ENCODE measurements at regions not wholly inside any gene's neighbourhood (a gene's known extent, or its start where the extent isn't known, plus 50 kb on each side); places are given as distances from the start of the nearest gene placed in this dataset.

DNA sequence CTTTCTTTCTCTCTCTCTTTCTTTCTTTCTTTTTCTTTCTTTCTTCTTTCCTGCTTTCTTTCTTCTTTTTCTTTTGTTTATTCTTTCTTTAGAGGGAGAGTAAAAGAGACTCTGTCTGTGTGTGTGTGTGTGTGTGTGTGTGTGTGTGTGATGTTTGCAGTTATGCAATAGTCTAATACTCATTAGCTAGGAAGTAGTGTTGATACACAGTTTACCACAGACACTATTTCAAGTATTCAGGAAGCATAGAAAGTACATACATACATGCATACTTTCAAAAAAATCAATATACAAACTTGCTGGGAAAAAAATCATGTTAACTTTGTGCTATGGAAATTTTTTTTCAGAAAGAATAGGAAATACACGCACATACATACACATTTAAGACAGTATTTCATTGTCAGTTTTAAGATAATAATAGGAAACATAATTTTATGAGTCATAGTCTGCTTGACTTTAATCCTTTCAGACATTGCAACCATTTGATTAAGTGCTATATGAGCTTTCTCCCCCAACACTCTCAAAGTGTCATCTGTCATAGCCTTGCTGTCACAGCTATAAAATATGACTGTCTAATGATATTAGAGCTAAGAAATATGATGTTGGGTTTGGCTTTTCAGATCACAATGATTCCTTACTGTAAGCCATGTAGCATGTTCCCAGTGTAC lies 74.9 kb upstream of the EPHA3 start:
- TF ChIP-seq CEBPB (IDR thresholded peaks at IDR 0.05) (0 out of 2 replicates have a peak, but pooled peaks have one; percentile 19), TCF12 (IDR thresholded peaks at IDR 0.05; ENCODE audit: low read depth) (no peak)
- TF ChIP-seq, protein P1, sequence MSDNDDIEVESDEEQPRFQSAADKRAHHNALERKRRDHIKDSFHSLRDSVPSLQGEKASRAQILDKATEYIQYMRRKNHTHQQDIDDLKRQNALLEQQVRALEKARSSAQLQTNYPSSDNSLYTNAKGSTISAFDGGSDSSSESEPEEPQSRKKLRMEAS (IDR thresholded peaks at IDR 0.05): no peak

GRCh38 chr3:89038869-89039268 lies 68.6 kb upstream of the EPHA3 start:
- no peak for TF ChIP-seq TAF1 (IDR thresholded peaks at IDR 0.05; ENCODE audit: low read depth)
- no peak for TF ChIP-seq TEAD4 (IDR thresholded peaks at IDR 0.05)
- TF ChIP-seq, protein P2, sequence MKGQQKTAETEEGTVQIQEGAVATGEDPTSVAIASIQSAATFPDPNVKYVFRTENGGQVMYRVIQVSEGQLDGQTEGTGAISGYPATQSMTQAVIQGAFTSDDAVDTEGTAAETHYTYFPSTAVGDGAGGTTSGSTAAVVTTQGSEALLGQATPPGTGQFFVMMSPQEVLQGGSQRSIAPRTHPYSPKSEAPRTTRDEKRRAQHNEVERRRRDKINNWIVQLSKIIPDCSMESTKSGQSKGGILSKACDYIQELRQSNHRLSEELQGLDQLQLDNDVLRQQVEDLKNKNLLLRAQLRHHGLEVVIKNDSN (IDR thresholded peaks at IDR 0.05): no peak
- no peak for TF ChIP-seq NFIC (IDR thresholded peaks at IDR 0.05)
- no peak for TF ChIP-seq CEBPB (IDR thresholded peaks at IDR 0.05)
- no peak for TF ChIP-seq CREB1 (IDR thresholded peaks at IDR 0.05; ENCODE audit: low read depth)
- TF ChIP-seq EGR1 (IDR thresholded peaks at IDR 0.05): no peak
- no peak for TF ChIP-seq RAD21 (IDR thresholded peaks at IDR 0.05; ENCODE audit: low read depth)
- no peak for TF ChIP-seq FOXM1 (IDR thresholded peaks at IDR 0.05; ENCODE audit: borderline replicate concordance, low read depth)

GRCh38 chr3:89042236-89042835 lies 65.1 kb upstream of the EPHA3 start:
- TF ChIP-seq FOXM1 (IDR thresholded peaks at IDR 0.05; ENCODE audit: borderline replicate concordance, low read depth) (no peak), ZBTB7A (IDR thresholded peaks at IDR 0.05; ENCODE audit: low read depth) (no peak), EGR1 (IDR thresholded peaks at IDR 0.05) (no peak), YY1 (IDR thresholded peaks at IDR 0.05; ENCODE audit: low read depth) (no peak), EP300 (IDR thresholded peaks at IDR 0.05; ENCODE audit: borderline replicate concordance) (no peak), CEBPB (IDR thresholded peaks at IDR 0.05) (no peak), TAF1 (IDR thresholded peaks at IDR 0.05; ENCODE audit: low read depth) (no peak)
- TF ChIP-seq, protein P2 (IDR thresholded peaks at IDR 0.05): no peak

- TF ChIP-seq FOXM1 (IDR thresholded peaks at IDR 0.05; ENCODE audit: borderline replicate concordance, low read depth) (no peak), TAF1 (IDR thresholded peaks at IDR 0.05; ENCODE audit: low read depth) (no peak), EGR1 (IDR thresholded peaks at IDR 0.05) (no peak)
- TF ChIP-seq, protein P2 (IDR thresholded peaks at IDR 0.05): no peak
Measured at GRCh38 chr3:89043406-89043932, 64.0 kb upstream of the EPHA3 start.

- TF ChIP-seq NFIC (IDR thresholded peaks at IDR 0.05) (no peak), ZBTB7A (IDR thresholded peaks at IDR 0.05; ENCODE audit: low read depth) (no peak), YY1 (IDR thresholded peaks at IDR 0.05; ENCODE audit: low read depth) (no peak), REST (IDR thresholded peaks at IDR 0.05; ENCODE audit: low read depth) (no peak), EGR1 (IDR thresholded peaks at IDR 0.05) (no peak), FOXM1 (IDR thresholded peaks at IDR 0.05; ENCODE audit: borderline replicate concordance, low read depth) (no peak), CEBPB (IDR thresholded peaks at IDR 0.05) (no peak), CREB1 (IDR thresholded peaks at IDR 0.05; ENCODE audit: low read depth) (no peak), TEAD4 (IDR thresholded peaks at IDR 0.05) (no peak), RAD21 (IDR thresholded peaks at IDR 0.05; ENCODE audit: low read depth) (no peak), TAF1 (IDR thresholded peaks at IDR 0.05; ENCODE audit: low read depth) (no peak), EP300 (IDR thresholded peaks at IDR 0.05; ENCODE audit: borderline replicate concordance) (no peak)
- TF ChIP-seq, protein P1 (IDR thresholded peaks at IDR 0.05): no peak
- TF ChIP-seq, protein P2 (IDR thresholded peaks at IDR 0.05): no peak
Measured at GRCh38 chr3:89046661-89047060, 60.8 kb upstream of the EPHA3 start.

DNA sequence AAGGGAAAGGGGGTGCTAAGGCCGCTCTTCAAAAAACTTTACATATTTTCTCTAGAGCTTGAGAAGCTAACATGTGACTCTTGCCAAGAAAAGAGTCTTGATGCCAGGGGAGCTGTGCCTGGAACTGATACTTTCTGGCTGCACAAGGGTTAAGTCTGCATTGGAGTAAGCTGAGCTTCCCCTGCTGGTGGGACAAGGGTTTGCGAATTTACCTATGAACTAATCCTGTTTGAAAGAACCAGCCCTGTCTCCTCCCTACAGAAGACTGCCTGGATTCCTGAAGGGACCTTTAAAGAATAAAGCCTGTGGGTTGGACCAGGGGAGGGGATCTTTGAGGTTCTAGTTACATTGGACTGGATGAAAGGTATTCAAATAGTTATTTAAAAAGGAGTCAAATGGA lies 58.3 kb upstream of the EPHA3 start:
- TF ChIP-seq EGR1 (IDR thresholded peaks at IDR 0.05) (no peak), RAD21 (IDR thresholded peaks at IDR 0.05; ENCODE audit: low read depth) (peak; percentile 54), TAF1 (IDR thresholded peaks at IDR 0.05; ENCODE audit: low read depth) (no peak)

DNA sequence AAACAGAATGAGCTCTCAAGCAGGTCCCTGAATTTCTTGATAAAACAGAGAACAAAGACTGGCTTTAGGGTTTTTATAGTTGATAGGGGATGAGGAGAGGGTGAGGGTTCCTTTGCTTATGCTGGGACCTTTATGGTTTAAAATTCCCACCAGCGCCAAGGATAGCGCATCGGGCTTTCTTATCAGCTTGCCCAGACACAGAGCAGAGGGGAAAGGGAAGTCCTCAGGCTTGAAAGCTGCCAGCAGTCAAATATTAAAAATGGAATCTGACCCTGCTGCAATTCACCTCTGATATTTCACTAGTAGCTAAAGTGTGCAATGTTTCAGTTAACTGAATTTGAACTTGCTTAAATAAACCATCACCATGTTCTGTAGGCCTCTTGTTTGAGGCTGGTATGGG lies 55.0 kb upstream of the EPHA3 start:
- TF ChIP-seq TCF12 (IDR thresholded peaks at IDR 0.05; ENCODE audit: low read depth): no peak
- TF ChIP-seq YY1 (IDR thresholded peaks at IDR 0.05; ENCODE audit: low read depth): no peak
- no peak for TF ChIP-seq EGR1 (IDR thresholded peaks at IDR 0.05)
- no peak for TF ChIP-seq FOXM1 (IDR thresholded peaks at IDR 0.05; ENCODE audit: borderline replicate concordance, low read depth)
- no peak for TF ChIP-seq REST (IDR thresholded peaks at IDR 0.05; ENCODE audit: low read depth)
- no peak for TF ChIP-seq TAF1 (IDR thresholded peaks at IDR 0.05; ENCODE audit: low read depth)
- TF ChIP-seq CREB1 (IDR thresholded peaks at IDR 0.05; ENCODE audit: low read depth): no peak
- TF ChIP-seq, protein P2 (IDR thresholded peaks at IDR 0.05): no peak
- no peak for TF ChIP-seq CEBPB (IDR thresholded peaks at IDR 0.05)
- TF ChIP-seq EP300 (IDR thresholded peaks at IDR 0.05; ENCODE audit: borderline replicate concordance): no peak
- TF ChIP-seq NFIC (IDR thresholded peaks at IDR 0.05): no peak
- no peak for TF ChIP-seq ZBTB7A (IDR thresholded peaks at IDR 0.05; ENCODE audit: low read depth)
- TF ChIP-seq, protein P1 (IDR thresholded peaks at IDR 0.05): no peak
